Right lobe of liver (tissue), 6 donors: ENCODE measurements at regions not wholly inside any gene's neighbourhood (a gene's known extent, or its start where the extent isn't known, plus 50 kb on each side); places are given as distances from the start of the nearest gene placed in this dataset.

Experiments
- ATAC-seq, 4 donors: fragments of 200-7000 bp; cut with Tn5 transposase; one replicate each; pipeline ENCODE4 v1.9.1; 2020; ENCODE audit warnings: mild to moderate bottlenecking in 4 of 4, moderate library complexity in 4 of 4
- DNase-seq, 3 donors: peaks; one replicate each; pipeline ENCODE4 v3.0.0-alpha.2; 2020
- H3K27ac ChIP-seq, 3 donors: fragments of 200-600 bp; one replicate each; pipeline ENCODE4 v1.8.0; 2022
- H3K27me3 ChIP-seq, 2 donors: fragments of 200-600 bp; one replicate each; pipeline ENCODE4 v1.8.0; 2022
- H3K36me3 ChIP-seq, 4 donors: fragments of 200-600 bp; sonication (generic) in 1 of 4; one replicate each; pipeline versions ENCODE4 v1.5.1 to v1.8.0; 2017 to 2022; ENCODE audit warnings: control low read depth in 1 of 4
- H3K4me1 ChIP-seq, 4 donors: fragments of 200-600 bp; sonication (generic) in 1 of 4; one replicate each; pipeline versions ENCODE4 v1.5.1 to v1.8.0; 2017 to 2022; ENCODE audit warnings: control low read depth in 1 of 4
- H3K4me3 ChIP-seq, 3 donors: fragments of 200-600 bp; one replicate each; pipeline ENCODE4 v1.8.0; 2022
- H3K9me3 ChIP-seq, 4 donors: fragments of 200-600 bp; sonication (generic) in 1 of 4; one replicate each; pipeline versions ENCODE4 v1.5.1 to v1.8.0; 2017 to 2022; ENCODE audit warnings: control low read depth in 1 of 4
- POLR2A ChIP-seq: fragments of 450-650 bp; IDR thresholded peaks from one replicate; pipeline ENCODE4 v1.6.1; 2017; ENCODE audit warnings: antibody characterized with exemption, mild to moderate bottlenecking
- WGBS: methylation state at CpG from one replicate; pipeline ENCODE4 v1.1.6; 2018; ENCODE audit warnings: low coverage, low lambda C conversion rate; ENCODE audit not compliant: insufficient coverage; ENCODE audit errors: missing lambda C conversion rate; 5-methylcytosine and 5-hydroxymethylcytosine counted together
- intact Hi-C, 2 donors: fragments of 100-400 bp; cut with DNase I; formaldehyde crosslinking; loops; one replicate each; pipeline versions ENCODE4 v1.11.2 to v1.14.1; 2022
- TF ChIP-seq, protein P1 (sequence below), 4 donors: fragments of 200-600 bp in 3 of 4; fragments of 450-650 bp in 1 of 4; IDR thresholded peaks; one replicate each; pipeline versions ENCODE4 v1.5.1 to v1.8.0; 2016 to 2022; ENCODE audit warnings: antibody characterized with exemption in 4 of 4, mild to moderate bottlenecking in 2 of 4
- donor health status: DM: no; HTN: yes; CAD: no.
- donor health status: DM: no; HTN: no; CAD: no.
- donor health status: DM: no; HTN: no; CAD: no.
- donor health status: DM: no; HTN: yes; CAD: no.
- donor health status: DM: no; HTN: yes; CAD: no.

DNA sequence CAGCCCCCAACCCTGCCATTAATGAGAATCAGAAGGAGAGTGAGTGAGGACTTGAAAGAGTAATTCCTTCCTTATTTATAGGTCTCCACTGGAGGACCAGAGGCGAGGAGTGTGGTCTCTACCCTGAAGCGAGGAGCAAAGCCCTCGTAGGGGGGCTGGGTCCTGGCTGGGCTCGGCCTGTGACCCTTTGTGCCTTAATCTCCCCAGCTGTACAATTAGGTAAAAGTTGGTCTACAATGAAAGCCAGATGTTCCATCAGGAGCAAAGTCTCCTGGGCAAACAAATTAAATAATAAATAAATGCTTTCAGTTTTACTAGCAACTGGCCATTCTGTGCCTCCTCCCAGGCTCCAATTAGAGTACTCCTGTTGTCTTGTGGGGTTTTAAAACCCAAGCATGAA is 523.5 kb upstream of the SALL1 start:
- Histone ChIP-seq H3K36me3 (no peaks in the 10 kb centered on the region), H3K4me1 (no peaks in the 10 kb centered on the region), H3K27me3 (no peaks in the 10 kb centered on the region), H3K27ac (no peak overlapping the region), H3K9me3 (no peaks in the 10 kb centered on the region), H3K4me3 (no peak overlapping the region)
- DNase-seq (no peak), ATAC-seq (no peak)
- intact Hi-C loops = no loop called here
- WGBS = 17% methylated on average over 1 of the region's 4 CpGs
- no peak for TF ChIP-seq POLR2A
- TF ChIP-seq, protein P1, sequence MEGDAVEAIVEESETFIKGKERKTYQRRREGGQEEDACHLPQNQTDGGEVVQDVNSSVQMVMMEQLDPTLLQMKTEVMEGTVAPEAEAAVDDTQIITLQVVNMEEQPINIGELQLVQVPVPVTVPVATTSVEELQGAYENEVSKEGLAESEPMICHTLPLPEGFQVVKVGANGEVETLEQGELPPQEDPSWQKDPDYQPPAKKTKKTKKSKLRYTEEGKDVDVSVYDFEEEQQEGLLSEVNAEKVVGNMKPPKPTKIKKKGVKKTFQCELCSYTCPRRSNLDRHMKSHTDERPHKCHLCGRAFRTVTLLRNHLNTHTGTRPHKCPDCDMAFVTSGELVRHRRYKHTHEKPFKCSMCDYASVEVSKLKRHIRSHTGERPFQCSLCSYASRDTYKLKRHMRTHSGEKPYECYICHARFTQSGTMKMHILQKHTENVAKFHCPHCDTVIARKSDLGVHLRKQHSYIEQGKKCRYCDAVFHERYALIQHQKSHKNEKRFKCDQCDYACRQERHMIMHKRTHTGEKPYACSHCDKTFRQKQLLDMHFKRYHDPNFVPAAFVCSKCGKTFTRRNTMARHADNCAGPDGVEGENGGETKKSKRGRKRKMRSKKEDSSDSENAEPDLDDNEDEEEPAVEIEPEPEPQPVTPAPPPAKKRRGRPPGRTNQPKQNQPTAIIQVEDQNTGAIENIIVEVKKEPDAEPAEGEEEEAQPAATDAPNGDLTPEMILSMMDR (IDR thresholded peaks at IDR 0.05) = no peak

DNA sequence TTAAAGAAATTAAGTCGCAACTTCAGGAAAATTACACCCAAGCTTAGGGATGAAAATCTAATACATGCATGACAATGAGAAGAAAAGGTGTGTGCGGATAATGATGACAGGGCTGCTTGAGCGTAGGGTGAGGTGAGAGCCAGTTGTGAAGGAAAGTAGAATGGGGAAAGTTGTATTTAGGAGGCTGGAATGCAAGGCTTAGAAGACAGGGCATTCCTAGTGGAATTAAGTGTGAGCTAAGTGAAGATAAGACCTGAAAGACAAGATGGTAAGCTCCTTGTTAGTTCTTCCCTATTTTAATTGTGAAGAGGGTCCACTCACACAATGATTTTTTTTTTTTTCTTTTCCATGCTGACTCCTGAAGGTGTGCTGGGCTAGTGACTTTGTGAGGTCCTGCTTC is 519.5 kb upstream of the SALL1 start:
- Histone ChIP-seq H3K9me3 (no peaks in the 10 kb centered on the region), H3K27ac (no peak overlapping the region), H3K36me3 (no peaks in the 10 kb centered on the region), H3K27me3 (no peaks in the 10 kb centered on the region), H3K4me3 (no peak overlapping the region), H3K4me1 (no peaks in the 10 kb centered on the region)
- 75% methylated on average over 3 of the region's 3 CpGs for WGBS
- intact Hi-C loops = no loop called here
- TF ChIP-seq, protein P1 (IDR thresholded peaks at IDR 0.05) = no peak
- TF ChIP-seq POLR2A = no peak
- no peak for ATAC-seq
- DNase-seq = no peak

DNA sequence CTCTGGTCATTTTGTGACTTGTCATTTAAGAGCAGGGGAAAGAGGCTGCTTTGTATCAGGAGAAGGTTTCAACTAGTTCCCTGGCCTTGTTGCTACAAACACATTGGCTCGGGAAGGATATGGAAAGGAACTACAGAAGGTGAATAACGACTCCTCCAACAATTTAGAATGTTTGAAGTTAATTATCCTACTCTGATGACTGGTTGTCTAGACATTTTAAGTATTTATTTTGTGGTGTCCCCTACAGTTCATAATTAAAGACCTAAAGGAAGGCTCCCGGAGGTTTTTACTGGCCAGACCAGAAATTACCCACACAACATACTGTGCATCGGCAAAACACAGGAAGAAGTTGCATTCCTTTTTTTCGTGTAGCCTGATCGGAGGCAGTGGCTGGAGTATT is 515.8 kb upstream of the SALL1 start:
- Histone ChIP-seq H3K27me3 (no peaks in the 10 kb centered on the region), H3K36me3 (no peaks in the 10 kb centered on the region), H3K9me3 (no peaks in the 10 kb centered on the region), H3K4me3 (no peak overlapping the region), H3K27ac (no peak overlapping the region), H3K4me1 (no peaks in the 10 kb centered on the region)
- DNase-seq (no peak), ATAC-seq (no peak)
- TF ChIP-seq, protein P1 (IDR thresholded peaks at IDR 0.05) = no peak
- no peak for TF ChIP-seq POLR2A
- WGBS = 58% methylated on average over 6 of the region's 6 CpGs
- intact Hi-C loops = no loop called here

DNA sequence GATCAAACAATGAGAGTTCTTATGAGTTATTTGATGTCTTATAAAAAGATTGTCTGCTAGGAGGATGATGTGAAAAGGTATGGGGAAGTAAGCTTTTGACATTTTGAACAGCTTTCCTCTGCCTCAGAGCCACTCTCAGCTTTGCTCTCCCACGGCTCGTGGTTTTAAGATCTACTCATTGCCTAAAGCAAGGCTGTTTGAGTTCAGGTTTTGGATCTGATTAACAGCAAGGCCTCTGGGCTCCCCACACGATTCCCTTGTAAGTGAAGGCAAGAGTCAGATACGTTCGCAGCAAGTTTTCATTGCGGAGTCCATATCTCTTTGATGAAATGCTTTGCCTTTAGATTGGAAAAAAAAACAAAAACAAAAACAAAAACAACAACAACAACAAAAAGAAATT is 515.0 kb upstream of the SALL1 start:
- no peak overlapping the region for H3K4me3 ChIP-seq
- H3K4me1 ChIP-seq = no peaks in the 10 kb centered on the region
- no peaks in the 10 kb centered on the region for H3K27me3 ChIP-seq
- DNase-seq = no peak
- intact Hi-C loops = no loop called here
- no peak overlapping the region for H3K27ac ChIP-seq
- H3K9me3 ChIP-seq = no peaks in the 10 kb centered on the region
- no peaks in the 10 kb centered on the region for H3K36me3 ChIP-seq
- no peak for ATAC-seq
- 62% methylated on average over 6 of the region's 6 CpGs for WGBS
- TF ChIP-seq, protein P1 (IDR thresholded peaks at IDR 0.05) = no peak
- TF ChIP-seq POLR2A = no peak

DNA sequence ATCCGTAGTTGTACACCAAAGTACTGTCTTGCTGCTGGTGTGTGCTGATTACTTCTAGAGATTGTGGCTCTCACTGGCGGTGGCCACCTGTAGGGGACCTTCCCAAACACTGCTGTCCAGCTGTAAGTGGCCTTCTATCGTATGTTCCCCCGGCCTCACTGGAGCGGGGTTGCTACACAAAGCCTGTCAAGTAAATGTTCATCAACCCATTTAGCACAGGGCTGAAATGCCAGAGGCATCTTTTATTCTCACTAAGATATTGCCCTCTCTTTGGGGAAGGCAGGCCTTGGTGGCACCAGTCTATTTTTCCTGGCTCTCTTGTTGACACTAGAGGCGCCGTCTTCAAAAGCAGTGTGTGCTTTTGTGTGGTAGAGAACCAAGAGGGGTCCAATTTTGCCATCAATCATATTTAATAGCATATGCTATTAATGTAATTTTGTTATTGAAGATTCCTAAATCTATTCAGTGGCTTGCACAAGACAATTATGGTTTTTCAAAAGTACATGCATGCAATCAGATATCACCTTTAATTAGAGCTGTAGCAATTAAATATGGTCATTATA is 514.4 kb upstream of the SALL1 start:
- H3K36me3 ChIP-seq = no peaks in the 10 kb centered on the region
- no peaks in the 10 kb centered on the region for H3K27me3 ChIP-seq
- H3K27ac ChIP-seq = no peak overlapping the region
- ATAC-seq = no peak
- H3K4me3 ChIP-seq = no peak overlapping the region
- 71% methylated on average over 4 of the region's 7 CpGs for WGBS
- H3K9me3 ChIP-seq = no peaks in the 10 kb centered on the region
- intact Hi-C loops = no loop called here
- no peak for DNase-seq
- no peak for TF ChIP-seq POLR2A
- TF ChIP-seq, protein P1 (IDR thresholded peaks at IDR 0.05) = no peak
- H3K4me1 ChIP-seq = no peaks in the 10 kb centered on the region
